ENCODE measurements at regions not wholly inside any gene's neighbourhood (a gene's known extent, or its start where the extent isn't known, plus 50 kb on each side); places are given as distances from the start of the nearest gene placed in this dataset.

GRCh38 chr5:98248949-98249348 is 524.5 kb upstream of the RGMB start:
- Mint-ChIP-seq H3K36me3 (ENCODE audit: low read depth) (no peaks in the 10 kb centered on the region), H3K4me1 (ENCODE audit: low read depth) (no peaks in the 10 kb centered on the region), H3K4me3 (no peak overlapping the region), H3K27ac (no peak overlapping the region), H3K9me3 (no peaks in the 10 kb centered on the region), H3K27me3 (no peaks in the 10 kb centered on the region)
- Histone ChIP-seq H3K27me3 (ENCODE audit: control insufficient read depth in 1 of 2, insufficient read depth in 2 of 2, low read length in 2 of 2) (no peaks in the 10 kb centered on the region), H3K4me1 (ENCODE audit: insufficient read depth, low read length) (no peaks in the 10 kb centered on the region), H3K27ac (ENCODE audit: low read depth in 1 of 2, low read length in 2 of 2) (no peak overlapping the region), H3K36me3 (ENCODE audit: insufficient read depth, low read length) (no peaks in the 10 kb centered on the region), H3K9me3 (ENCODE audit: control insufficient read depth in 1 of 2, insufficient read depth in 1 of 2, low read length in 2 of 2) (no peaks in the 10 kb centered on the region), H3K4me3 (ENCODE audit: low read length) (no peak overlapping the region)
- intact Hi-C loops (cut with DNase I, micrococcal nuclease) = no loop called here
- CTCF ChIA-PET = no interaction called here
- TF ChIP-seq, protein P1, sequence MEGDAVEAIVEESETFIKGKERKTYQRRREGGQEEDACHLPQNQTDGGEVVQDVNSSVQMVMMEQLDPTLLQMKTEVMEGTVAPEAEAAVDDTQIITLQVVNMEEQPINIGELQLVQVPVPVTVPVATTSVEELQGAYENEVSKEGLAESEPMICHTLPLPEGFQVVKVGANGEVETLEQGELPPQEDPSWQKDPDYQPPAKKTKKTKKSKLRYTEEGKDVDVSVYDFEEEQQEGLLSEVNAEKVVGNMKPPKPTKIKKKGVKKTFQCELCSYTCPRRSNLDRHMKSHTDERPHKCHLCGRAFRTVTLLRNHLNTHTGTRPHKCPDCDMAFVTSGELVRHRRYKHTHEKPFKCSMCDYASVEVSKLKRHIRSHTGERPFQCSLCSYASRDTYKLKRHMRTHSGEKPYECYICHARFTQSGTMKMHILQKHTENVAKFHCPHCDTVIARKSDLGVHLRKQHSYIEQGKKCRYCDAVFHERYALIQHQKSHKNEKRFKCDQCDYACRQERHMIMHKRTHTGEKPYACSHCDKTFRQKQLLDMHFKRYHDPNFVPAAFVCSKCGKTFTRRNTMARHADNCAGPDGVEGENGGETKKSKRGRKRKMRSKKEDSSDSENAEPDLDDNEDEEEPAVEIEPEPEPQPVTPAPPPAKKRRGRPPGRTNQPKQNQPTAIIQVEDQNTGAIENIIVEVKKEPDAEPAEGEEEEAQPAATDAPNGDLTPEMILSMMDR (IDR thresholded peaks at IDR 0.05) = no peak
- DNase-seq (no peak), ATAC-seq (ENCODE audit: poor library complexity) (no peak)
- POLR2A ChIA-PET = no interaction called here

DNA sequence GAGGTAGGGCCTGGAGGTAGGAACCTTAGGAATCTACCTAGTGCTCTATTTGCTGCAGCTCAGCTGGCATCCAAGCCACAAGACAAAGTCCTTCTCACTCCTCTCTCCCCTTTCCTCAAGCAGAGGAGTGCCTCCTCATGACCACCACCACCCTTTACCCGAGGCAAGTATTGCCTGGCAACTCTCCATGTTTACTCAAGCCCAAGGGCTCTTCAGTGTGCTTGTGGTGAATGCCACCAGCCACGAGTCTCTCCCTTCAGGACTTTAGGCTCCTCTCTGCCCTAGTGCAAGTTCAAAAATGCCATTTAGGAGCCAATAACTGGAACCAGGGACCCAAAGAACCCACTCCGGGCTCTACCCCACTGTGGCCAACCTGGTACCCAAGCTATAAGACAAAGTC is 514.5 kb upstream of the RGMB start:
- Histone ChIP-seq H3K4me1 (ENCODE audit: insufficient read depth, low read length) (no peaks in the 10 kb centered on the region), H3K27ac (ENCODE audit: low read depth in 1 of 2, low read length in 2 of 2) (no peak overlapping the region), H3K27me3 (ENCODE audit: control insufficient read depth in 1 of 2, insufficient read depth in 2 of 2, low read length in 2 of 2) (no peaks in the 10 kb centered on the region), H3K36me3 (ENCODE audit: insufficient read depth, low read length) (no peaks in the 10 kb centered on the region), H3K9me3 (ENCODE audit: control insufficient read depth in 1 of 2, insufficient read depth in 1 of 2, low read length in 2 of 2) (no peaks in the 10 kb centered on the region), H3K4me3 (ENCODE audit: low read length) (no peak overlapping the region)
- TF ChIP-seq, protein P1 (IDR thresholded peaks at IDR 0.05) = no peak
- Mint-ChIP-seq H3K27me3 (no peaks in the 10 kb centered on the region), H3K4me1 (ENCODE audit: low read depth) (no peaks in the 10 kb centered on the region), H3K36me3 (ENCODE audit: low read depth) (no peaks in the 10 kb centered on the region), H3K9me3 (no peaks in the 10 kb centered on the region), H3K4me3 (no peak overlapping the region), H3K27ac (no peak overlapping the region)
- CTCF ChIA-PET = no interaction called here
- DNase-seq (no peak), ATAC-seq (ENCODE audit: poor library complexity) (no peak)
- intact Hi-C loops (cut with DNase I, micrococcal nuclease) = no loop called here
- POLR2A ChIA-PET = no interaction called here

GRCh38 chr5:98259595-98259994 is 513.9 kb upstream of the RGMB start:
- Mint-ChIP-seq H3K27me3 (no peaks in the 10 kb centered on the region), H3K27ac (no peak overlapping the region), H3K36me3 (ENCODE audit: low read depth) (no peaks in the 10 kb centered on the region), H3K4me3 (no peak overlapping the region), H3K9me3 (no peaks in the 10 kb centered on the region), H3K4me1 (ENCODE audit: low read depth) (no peaks in the 10 kb centered on the region)
- POLR2A ChIA-PET = no interaction called here
- Histone ChIP-seq H3K27ac (ENCODE audit: low read depth in 1 of 2, low read length in 2 of 2) (no peak overlapping the region), H3K27me3 (ENCODE audit: control insufficient read depth in 1 of 2, insufficient read depth in 2 of 2, low read length in 2 of 2) (no peaks in the 10 kb centered on the region), H3K36me3 (ENCODE audit: insufficient read depth, low read length) (no peaks in the 10 kb centered on the region), H3K9me3 (ENCODE audit: control insufficient read depth in 1 of 2, insufficient read depth in 1 of 2, low read length in 2 of 2) (no peaks in the 10 kb centered on the region), H3K4me1 (ENCODE audit: insufficient read depth, low read length) (no peaks in the 10 kb centered on the region), H3K4me3 (ENCODE audit: low read length) (no peak overlapping the region)
- TF ChIP-seq, protein P1 (IDR thresholded peaks at IDR 0.05) = no peak
- ATAC-seq (ENCODE audit: poor library complexity) (no peak), DNase-seq (no peak)
- CTCF ChIA-PET = no interaction called here
- intact Hi-C loops (cut with DNase I, micrococcal nuclease) = no loop called here
